ENCODE measurements at regions not wholly inside any gene's neighbourhood (a gene's known extent, or its start where the extent isn't known, plus 50 kb on each side); places are given as distances from the start of the nearest gene placed in this dataset.

GRCh38 chr11:39304586-39304985, 2154.9 kb downstream of the LRRC4C start:
- H3K9me3 ChIP-seq (ENCODE audit: control insufficient read depth, insufficient read depth, low read length): peaks cover 2% of the 10 kb centered on the region
- DNase-seq (ENCODE audit: low read depth, low spot score): no peak
- no peaks in the 10 kb centered on the region for H3K27me3 ChIP-seq (ENCODE audit: control insufficient read depth, insufficient read depth, low read length)
- CTCF ChIA-PET: no interaction called here
- H3K27ac ChIP-seq (ENCODE audit: low read depth, low read length): no peak overlapping the region
- TF ChIP-seq CTCF (IDR thresholded peaks at IDR 0.05; ENCODE audit: low read depth, low read length): no peak
- no peak overlapping the region for H3K4me3 ChIP-seq (ENCODE audit: low read depth, low read length)
- POLR2A ChIA-PET: no interaction called here

- Histone ChIP-seq H3K27me3 (ENCODE audit: control insufficient read depth, insufficient read depth, low read length) (no peaks in the 10 kb centered on the region), H3K27ac (ENCODE audit: low read depth, low read length) (no peak overlapping the region), H3K9me3 (ENCODE audit: control insufficient read depth, insufficient read depth, low read length) (peaks cover 14% of the 10 kb centered on the region; the same call in 1 of the 2 replicates), H3K4me3 (ENCODE audit: low read depth, low read length) (no peak overlapping the region)
- ChIA-PET CTCF (no interaction called here), POLR2A (no interaction called here)
- no peak for DNase-seq (ENCODE audit: low read depth, low spot score)
- no peak for TF ChIP-seq CTCF (IDR thresholded peaks at IDR 0.05; ENCODE audit: low read depth, low read length)
Observed at GRCh38 chr11:39294648-39295047, 2164.8 kb downstream of the LRRC4C start.

GRCh38 chr11:39288011-39288410, 2171.4 kb downstream of the LRRC4C start:
- DNase-seq (ENCODE audit: low read depth, low spot score): no peak
- no peak for TF ChIP-seq CTCF (IDR thresholded peaks at IDR 0.05; ENCODE audit: low read depth, low read length)
- H3K27me3 ChIP-seq (ENCODE audit: control insufficient read depth, insufficient read depth, low read length): no peaks in the 10 kb centered on the region
- ChIA-PET POLR2A (no interaction called here), CTCF (no interaction called here)
- H3K27ac ChIP-seq (ENCODE audit: low read depth, low read length): no peak overlapping the region
- H3K9me3 ChIP-seq (ENCODE audit: control insufficient read depth, insufficient read depth, low read length): peaks cover 20% of the 10 kb centered on the region
- no peak overlapping the region for H3K4me3 ChIP-seq (ENCODE audit: low read depth, low read length)

- CTCF ChIA-PET: no interaction called here
- no peak for DNase-seq (ENCODE audit: low read depth, low spot score)
- Histone ChIP-seq H3K27ac (ENCODE audit: low read depth, low read length) (no peak overlapping the region), H3K27me3 (ENCODE audit: control insufficient read depth, insufficient read depth, low read length) (no peaks in the 10 kb centered on the region), H3K9me3 (ENCODE audit: control insufficient read depth, insufficient read depth, low read length) (peaks cover 13% of the 10 kb centered on the region), H3K4me3 (ENCODE audit: low read depth, low read length) (no peak overlapping the region)
- POLR2A ChIA-PET: no interaction called here
- no peak for TF ChIP-seq CTCF (IDR thresholded peaks at IDR 0.05; ENCODE audit: low read depth, low read length)
Observed at GRCh38 chr11:39268176-39268690, 2191.2 kb downstream of the LRRC4C start.

- POLR2A ChIA-PET: no interaction called here
- CTCF ChIA-PET: no interaction called here
Observed at GRCh38 chr11:39255648-39256047, 2203.8 kb downstream of the LRRC4C start.

More at GRCh38 chr11:39255648-39256047, 2203.8 kb downstream of the LRRC4C start:
- H3K27ac ChIP-seq (ENCODE audit: low read depth, low read length): no peak overlapping the region
- no peak for DNase-seq (ENCODE audit: low read depth, low spot score)
- H3K4me3 ChIP-seq (ENCODE audit: low read depth, low read length): no peak overlapping the region
- H3K27me3 ChIP-seq (ENCODE audit: control insufficient read depth, insufficient read depth, low read length): no peaks in the 10 kb centered on the region
- no peak for TF ChIP-seq CTCF (IDR thresholded peaks at IDR 0.05; ENCODE audit: low read depth, low read length)
- peaks cover 13% of the 10 kb centered on the region for H3K9me3 ChIP-seq (ENCODE audit: control insufficient read depth, insufficient read depth, low read length)
